Uterus (tissue), 2 donors: ENCODE measurements at regions not wholly inside any gene's neighbourhood (a gene's known extent, or its start where the extent isn't known, plus 50 kb on each side); places are given as distances from the start of the nearest gene placed in this dataset.

ENCODE experiments used
- CTCF ChIP-seq, 4 experiments: fragments of 200-600 bp in 2 of 4; fragments of 450-650 bp in 2 of 4; sonication (generic) in 2 of 4; IDR thresholded peaks; one replicate each; pipeline ENCODE4 v1.5.1; 2016 to 2019; ENCODE audit warnings: antibody characterized with exemption in 4 of 4, mild to moderate bottlenecking in 2 of 4, moderate library complexity in 1 of 4
- POLR2A ChIP-seq, 2 donors: fragments of 450-650 bp; IDR thresholded peaks; one replicate each; pipeline ENCODE4 v1.6.1; 2016; ENCODE audit warnings: antibody characterized with exemption in 2 of 2, mild to moderate bottlenecking in 1 of 2, moderate library complexity in 1 of 2

- no peak for TF ChIP-seq CTCF (IDR thresholded peaks at IDR 0.05)
- TF ChIP-seq POLR2A (IDR thresholded peaks at IDR 0.05) = no peak
Observed at GRCh38 chr20:55057779-55058415, 582.5 kb downstream of the DOK5 start.
